Liver (tissue), 8 donors: ENCODE measurements at regions not wholly inside any gene's neighbourhood (a gene's known extent, or its start where the extent isn't known, plus 50 kb on each side); places are given as distances from the start of the nearest gene placed in this dataset.

Experiments used
- DNase-seq: peaks from one replicate; pipeline ENCODE4 v3.0.0-alpha.2; 2017; ENCODE audit warnings: low spot score
- H3K27ac ChIP-seq, 2 donors: one replicate each; pipeline ENCODE4 v1.7.0; 2013; ENCODE audit warnings: inconsistent platforms in 2 of 2, low read length in 2 of 2, control low read depth in 1 of 2, low read depth in 1 of 2, mild to moderate bottlenecking in 1 of 2
- H3K27me3 ChIP-seq, 4 donors: one replicate each; pipeline versions ENCODE4 v1.6.1 to v1.7.0; 2013; ENCODE audit warnings: low read length in 3 of 4, inconsistent platforms in 1 of 4, mild to moderate bottlenecking in 1 of 4, moderate library complexity in 1 of 4; ENCODE audit not compliant: control insufficient read depth in 4 of 4, insufficient read depth in 4 of 4
- H3K36me3 ChIP-seq, 4 donors: one replicate each; pipeline versions ENCODE4 v1.6.1 to v1.7.0; 2013; ENCODE audit warnings: low read length in 3 of 4, mild to moderate bottlenecking in 3 of 4, low read depth in 1 of 4, moderate library complexity in 1 of 4; ENCODE audit not compliant: control insufficient read depth in 4 of 4, insufficient read depth in 3 of 4
- H3K4me1 ChIP-seq, 4 donors: one replicate each; pipeline versions ENCODE4 v1.6.1 to v1.7.0; 2013; ENCODE audit warnings: low read length in 3 of 4, mild to moderate bottlenecking in 3 of 4, moderate library complexity in 1 of 4; ENCODE audit not compliant: control insufficient read depth in 4 of 4, insufficient read depth in 4 of 4
- H3K4me3 ChIP-seq, 3 donors: one replicate each; pipeline versions ENCODE4 v1.6.1 to v1.7.0; 2013; ENCODE audit warnings: low read length in 3 of 3, control low read depth in 1 of 3, low read depth in 1 of 3, mild to moderate bottlenecking in 1 of 3
- H3K9ac ChIP-seq, 2 donors: one replicate each; pipeline ENCODE4 v1.7.0; 2013; ENCODE audit warnings: low read length in 2 of 2, mild to moderate bottlenecking in 2 of 2, moderate library complexity in 2 of 2, control low read depth in 1 of 2, low read depth in 1 of 2
- H3K9me3 ChIP-seq, 4 donors: one replicate each; pipeline versions ENCODE4 v1.6.1 to v1.7.0; 2013; ENCODE audit warnings: low read length in 3 of 4; ENCODE audit not compliant: control insufficient read depth in 4 of 4
- FOXA1 ChIP-seq: IDR thresholded peaks from 2 replicates; pipeline ENCODE4 v1.6.1; 2016; ENCODE audit warnings: antibody characterized with exemption
- FOXA2 ChIP-seq: IDR thresholded peaks from 2 replicates; pipeline ENCODE4 v1.6.1; 2016; ENCODE audit warnings: antibody characterized with exemption
- HNF4A ChIP-seq, 2 donors: conservative IDR thresholded peaks; 2 replicates each; pipeline ENCODE4 v1.6.1; 2016; ENCODE audit warnings: antibody characterized with exemption in 2 of 2, mild to moderate bottlenecking in 2 of 2
- HNF4G ChIP-seq: IDR thresholded peaks from 2 replicates; pipeline ENCODE4 v1.6.1; 2016; ENCODE audit warnings: antibody characterized with exemption
- JUND ChIP-seq, 2 donors: IDR thresholded peaks; 2 replicates each; pipeline ENCODE4 v1.6.1; 2016; ENCODE audit warnings: antibody characterized with exemption in 2 of 2
- RAD21 ChIP-seq, 2 donors: IDR thresholded peaks; 2 replicates each; pipeline ENCODE4 v1.6.1; 2016; ENCODE audit warnings: antibody characterized with exemption in 2 of 2, mild to moderate bottlenecking in 2 of 2
- YY1 ChIP-seq: IDR thresholded peaks from 2 replicates; pipeline ENCODE4 v1.6.1; 2016; ENCODE audit warnings: antibody characterized with exemption, mild to moderate bottlenecking
- WGBS: extraction: QIAGEN DNeasy Blood & Tissue Kit; methylation state at CpG from one replicate; pipeline ENCODE4 v1.1.7; 2013; 5-methylcytosine and 5-hydroxymethylcytosine counted together
- TF ChIP-seq, protein P1 (sequence below): IDR thresholded peaks from 2 replicates; pipeline ENCODE4 v1.6.1; 2016; ENCODE audit warnings: antibody characterized with exemption, mild to moderate bottlenecking
- TF ChIP-seq, protein P2 (sequence below): fragments of 150-350 bp; IDR thresholded peaks from 2 replicates; pipeline ENCODE4 v1.5.1; 2017; ENCODE audit warnings: improper control_type of control experiment, low read depth, low read length; ENCODE audit not compliant: missing input control
- TF ChIP-seq, protein P3 (sequence below): IDR thresholded peaks from 2 replicates; pipeline ENCODE4 v1.6.1; 2016; ENCODE audit warnings: antibody characterized with exemption
- TF ChIP-seq, protein P4 (sequence below): IDR thresholded peaks from 2 replicates; pipeline ENCODE4 v1.6.1; 2016; ENCODE audit warnings: antibody characterized with exemption
- donor health status: healthy.
- donor health status: healthy.
- donor health status: healthy.
- donor health status: healthy.
- donor health status: healthy.

DNA sequence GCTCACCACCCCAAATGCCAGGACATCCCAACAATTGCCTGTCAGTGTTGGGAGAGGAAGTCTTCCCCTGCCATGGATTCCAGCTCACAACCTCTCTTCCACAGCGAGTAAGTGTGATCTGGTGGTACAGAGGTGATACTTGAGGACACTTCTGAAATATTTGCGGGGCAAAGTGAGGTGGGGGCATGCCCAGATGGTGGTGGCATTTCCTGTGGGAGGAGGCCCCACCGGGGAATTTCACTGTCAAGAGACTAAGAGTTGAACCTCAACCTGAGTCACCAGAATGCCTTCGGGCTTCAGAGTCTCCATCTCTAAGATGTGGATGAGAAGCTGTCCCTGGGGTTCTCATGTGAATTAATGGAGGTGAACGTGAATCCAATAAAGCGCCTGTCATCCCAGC is 122.3 kb upstream of the RFLNA start:
- no peak for DNase-seq
- no peaks in the 10 kb centered on the region for H3K36me3 ChIP-seq

DNA sequence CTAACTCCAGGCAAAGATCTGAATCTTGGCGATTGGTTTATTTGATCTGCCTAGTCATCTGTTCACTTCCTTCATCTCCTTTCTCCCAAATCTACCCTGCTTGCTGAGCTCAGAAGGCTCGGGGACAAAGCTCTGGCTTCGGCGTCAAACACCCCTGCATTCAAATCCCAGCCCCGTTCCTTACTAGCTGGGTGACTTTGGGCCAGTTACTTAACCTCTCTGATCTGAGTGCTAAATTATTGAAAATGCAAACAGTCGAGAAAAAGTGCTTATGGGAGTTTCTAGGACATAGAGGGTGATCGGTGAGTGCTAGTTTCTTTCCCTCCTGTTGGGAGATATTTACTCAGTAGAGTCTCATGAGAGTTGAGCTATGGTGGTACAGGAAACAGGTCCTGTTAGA is 121.2 kb upstream of the RFLNA start:
- Histone ChIP-seq H3K9me3 (no peaks in the 10 kb centered on the region), H3K9ac (no peak overlapping the region), H3K4me3 (no peak overlapping the region), H3K36me3 (no peaks in the 10 kb centered on the region), H3K27me3 (no peaks in the 10 kb centered on the region), H3K27ac (no peak overlapping the region), H3K4me1 (no peaks in the 10 kb centered on the region)
- WGBS, result 91% methylated on average over 7 of the region's 7 CpGs
- TF ChIP-seq, protein P1, sequence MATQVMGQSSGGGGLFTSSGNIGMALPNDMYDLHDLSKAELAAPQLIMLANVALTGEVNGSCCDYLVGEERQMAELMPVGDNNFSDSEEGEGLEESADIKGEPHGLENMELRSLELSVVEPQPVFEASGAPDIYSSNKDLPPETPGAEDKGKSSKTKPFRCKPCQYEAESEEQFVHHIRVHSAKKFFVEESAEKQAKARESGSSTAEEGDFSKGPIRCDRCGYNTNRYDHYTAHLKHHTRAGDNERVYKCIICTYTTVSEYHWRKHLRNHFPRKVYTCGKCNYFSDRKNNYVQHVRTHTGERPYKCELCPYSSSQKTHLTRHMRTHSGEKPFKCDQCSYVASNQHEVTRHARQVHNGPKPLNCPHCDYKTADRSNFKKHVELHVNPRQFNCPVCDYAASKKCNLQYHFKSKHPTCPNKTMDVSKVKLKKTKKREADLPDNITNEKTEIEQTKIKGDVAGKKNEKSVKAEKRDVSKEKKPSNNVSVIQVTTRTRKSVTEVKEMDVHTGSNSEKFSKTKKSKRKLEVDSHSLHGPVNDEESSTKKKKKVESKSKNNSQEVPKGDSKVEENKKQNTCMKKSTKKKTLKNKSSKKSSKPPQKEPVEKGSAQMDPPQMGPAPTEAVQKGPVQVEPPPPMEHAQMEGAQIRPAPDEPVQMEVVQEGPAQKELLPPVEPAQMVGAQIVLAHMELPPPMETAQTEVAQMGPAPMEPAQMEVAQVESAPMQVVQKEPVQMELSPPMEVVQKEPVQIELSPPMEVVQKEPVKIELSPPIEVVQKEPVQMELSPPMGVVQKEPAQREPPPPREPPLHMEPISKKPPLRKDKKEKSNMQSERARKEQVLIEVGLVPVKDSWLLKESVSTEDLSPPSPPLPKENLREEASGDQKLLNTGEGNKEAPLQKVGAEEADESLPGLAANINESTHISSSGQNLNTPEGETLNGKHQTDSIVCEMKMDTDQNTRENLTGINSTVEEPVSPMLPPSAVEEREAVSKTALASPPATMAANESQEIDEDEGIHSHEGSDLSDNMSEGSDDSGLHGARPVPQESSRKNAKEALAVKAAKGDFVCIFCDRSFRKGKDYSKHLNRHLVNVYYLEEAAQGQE, result no peak
- TF ChIP-seq, protein P2, sequence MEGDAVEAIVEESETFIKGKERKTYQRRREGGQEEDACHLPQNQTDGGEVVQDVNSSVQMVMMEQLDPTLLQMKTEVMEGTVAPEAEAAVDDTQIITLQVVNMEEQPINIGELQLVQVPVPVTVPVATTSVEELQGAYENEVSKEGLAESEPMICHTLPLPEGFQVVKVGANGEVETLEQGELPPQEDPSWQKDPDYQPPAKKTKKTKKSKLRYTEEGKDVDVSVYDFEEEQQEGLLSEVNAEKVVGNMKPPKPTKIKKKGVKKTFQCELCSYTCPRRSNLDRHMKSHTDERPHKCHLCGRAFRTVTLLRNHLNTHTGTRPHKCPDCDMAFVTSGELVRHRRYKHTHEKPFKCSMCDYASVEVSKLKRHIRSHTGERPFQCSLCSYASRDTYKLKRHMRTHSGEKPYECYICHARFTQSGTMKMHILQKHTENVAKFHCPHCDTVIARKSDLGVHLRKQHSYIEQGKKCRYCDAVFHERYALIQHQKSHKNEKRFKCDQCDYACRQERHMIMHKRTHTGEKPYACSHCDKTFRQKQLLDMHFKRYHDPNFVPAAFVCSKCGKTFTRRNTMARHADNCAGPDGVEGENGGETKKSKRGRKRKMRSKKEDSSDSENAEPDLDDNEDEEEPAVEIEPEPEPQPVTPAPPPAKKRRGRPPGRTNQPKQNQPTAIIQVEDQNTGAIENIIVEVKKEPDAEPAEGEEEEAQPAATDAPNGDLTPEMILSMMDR, result no peak
- no peak for TF ChIP-seq FOXA2
- TF ChIP-seq, protein P3, sequence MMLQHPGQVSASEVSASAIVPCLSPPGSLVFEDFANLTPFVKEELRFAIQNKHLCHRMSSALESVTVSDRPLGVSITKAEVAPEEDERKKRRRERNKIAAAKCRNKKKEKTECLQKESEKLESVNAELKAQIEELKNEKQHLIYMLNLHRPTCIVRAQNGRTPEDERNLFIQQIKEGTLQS, result no peak
- TF ChIP-seq FOXA1, result no peak
- DNase-seq, result no peak

More for the DNA sequence above, 122.3 kb upstream of the RFLNA start:
- Histone ChIP-seq H3K9me3 (no peaks in the 10 kb centered on the region), H3K27me3 (no peaks in the 10 kb centered on the region), H3K4me3 (no peak overlapping the region), H3K9ac (no peak overlapping the region), H3K27ac (no peak overlapping the region), H3K4me1 (no peaks in the 10 kb centered on the region)
- TF ChIP-seq, protein P3, result no peak
- TF ChIP-seq HNF4A (conservative IDR thresholded peaks at IDR 0.05) (no peak), RAD21 (IDR thresholded peaks at IDR 0.05) (no peak), JUND (IDR thresholded peaks at IDR 0.05) (no peak), HNF4G (no peak), YY1 (no peak), FOXA1 (no peak), FOXA2 (no peak)
- TF ChIP-seq, protein P4, sequence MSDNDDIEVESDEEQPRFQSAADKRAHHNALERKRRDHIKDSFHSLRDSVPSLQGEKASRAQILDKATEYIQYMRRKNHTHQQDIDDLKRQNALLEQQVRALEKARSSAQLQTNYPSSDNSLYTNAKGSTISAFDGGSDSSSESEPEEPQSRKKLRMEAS, result no peak
- TF ChIP-seq, protein P2, result no peak
- 88% methylated on average over 6 of the region's 6 CpGs for WGBS
